Hematopoietic multipotent progenitor cell treated with erythropoietin and hydrocortisone succinate and interleukin-3 and kit ligand, for 8 days (in vitro differentiated cells): ENCODE measurements at regions not wholly inside any gene's neighbourhood (a gene's known extent, or its start where the extent isn't known, plus 50 kb on each side); places are given as distances from the start of the nearest gene placed in this dataset.

Source experiments
- DNase-seq: peaks from one replicate; pipeline ENCODE4 v3.0.0-alpha.2; 2015

- no peak for DNase-seq
Measured at GRCh38 chr9:107933097-107933496, 443.5 kb upstream of the KLF4 start.

DNA sequence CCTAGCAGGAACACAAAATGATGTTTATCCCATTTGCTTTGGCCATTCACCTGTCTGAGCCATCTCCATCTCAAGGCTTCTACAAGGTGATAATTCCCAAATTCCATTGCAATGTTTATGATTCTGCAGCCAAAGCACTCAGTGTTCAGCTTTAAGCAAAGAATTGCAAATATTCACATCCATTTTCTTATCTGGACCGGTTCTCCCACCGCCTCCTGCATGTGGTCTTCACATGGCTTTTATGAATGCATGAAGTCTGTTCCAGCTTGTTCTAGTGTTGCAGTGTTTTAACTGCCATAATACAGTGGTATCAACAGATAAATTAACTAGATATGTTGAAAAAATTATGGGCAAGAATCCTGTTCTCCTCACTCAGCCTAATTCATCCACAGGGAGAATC, 443.0 kb upstream of the KLF4 start:
- no peak for DNase-seq

GRCh38 chr9:107932046-107932445, 442.5 kb upstream of the KLF4 start:
- DNase-seq: no peak

DNA sequence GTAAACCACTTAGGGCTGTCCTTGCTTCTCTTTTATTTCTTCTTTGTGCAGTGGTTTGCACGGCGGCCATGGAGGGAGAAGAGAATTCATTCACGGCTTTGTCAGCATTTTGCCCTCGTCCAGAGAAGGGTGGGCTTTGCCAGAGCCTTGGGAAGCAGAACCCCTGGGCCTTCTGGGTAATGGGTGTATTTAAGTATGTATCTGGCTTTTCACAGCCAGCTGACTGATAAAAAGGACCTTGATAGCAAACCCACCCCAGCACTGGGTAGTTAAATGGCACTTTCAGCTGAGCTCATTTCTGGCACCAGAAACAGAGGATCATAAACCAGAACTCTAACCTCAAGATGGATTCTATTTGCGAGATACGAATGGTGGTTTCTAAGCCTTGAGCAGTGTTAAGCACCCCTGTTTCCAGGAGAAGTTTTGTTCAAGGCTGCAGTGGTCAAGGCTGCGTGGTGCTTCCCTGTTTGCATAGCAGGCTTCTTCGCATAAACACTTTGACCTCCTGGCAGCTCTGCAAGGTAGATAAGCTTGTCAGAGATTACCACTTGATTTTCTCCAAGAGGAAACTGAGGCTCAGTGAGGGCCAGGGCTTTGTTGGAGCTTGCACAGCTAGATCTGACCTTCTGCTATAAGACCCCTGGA, 441.6 kb upstream of the KLF4 start:
- no peak for DNase-seq

- DNase-seq: no peak
Measured at GRCh38 chr9:107929443-107929842, 439.9 kb upstream of the KLF4 start.

DNA sequence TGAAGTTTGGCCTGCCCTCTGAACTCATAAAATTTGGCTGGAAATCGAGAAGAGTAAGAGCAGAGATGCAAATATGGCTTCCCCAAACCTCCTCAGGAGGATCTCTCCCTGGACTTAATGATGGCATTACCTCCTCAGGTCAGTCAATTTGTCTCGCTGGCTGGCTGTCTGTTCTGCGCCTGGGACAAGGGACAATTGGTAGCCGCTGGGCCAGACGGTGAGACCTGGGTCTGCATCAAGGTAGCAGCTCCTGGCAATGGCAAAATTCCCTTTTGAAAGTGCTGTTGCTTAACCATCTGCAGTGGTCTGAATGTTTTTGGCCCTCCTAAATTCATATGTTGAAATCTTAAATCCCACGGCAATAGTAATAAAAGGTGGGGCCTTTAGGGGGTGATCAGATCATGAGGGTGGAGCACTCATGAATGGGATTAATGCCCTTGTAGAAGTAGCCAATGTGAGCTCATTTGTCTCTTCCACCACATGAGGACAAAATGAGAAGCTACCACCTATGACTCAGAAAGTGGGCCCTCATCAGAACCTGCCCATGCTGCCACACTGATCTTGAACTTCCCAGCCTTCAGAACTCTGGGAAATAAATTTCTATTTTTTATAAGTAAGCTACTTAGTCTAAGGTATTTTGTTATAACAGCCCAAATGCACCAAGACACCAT, 439.3 kb upstream of the KLF4 start:
- DNase-seq: no peak

- DNase-seq: no peak
Measured at GRCh38 chr9:107927276-107927675, 437.7 kb upstream of the KLF4 start.

DNA sequence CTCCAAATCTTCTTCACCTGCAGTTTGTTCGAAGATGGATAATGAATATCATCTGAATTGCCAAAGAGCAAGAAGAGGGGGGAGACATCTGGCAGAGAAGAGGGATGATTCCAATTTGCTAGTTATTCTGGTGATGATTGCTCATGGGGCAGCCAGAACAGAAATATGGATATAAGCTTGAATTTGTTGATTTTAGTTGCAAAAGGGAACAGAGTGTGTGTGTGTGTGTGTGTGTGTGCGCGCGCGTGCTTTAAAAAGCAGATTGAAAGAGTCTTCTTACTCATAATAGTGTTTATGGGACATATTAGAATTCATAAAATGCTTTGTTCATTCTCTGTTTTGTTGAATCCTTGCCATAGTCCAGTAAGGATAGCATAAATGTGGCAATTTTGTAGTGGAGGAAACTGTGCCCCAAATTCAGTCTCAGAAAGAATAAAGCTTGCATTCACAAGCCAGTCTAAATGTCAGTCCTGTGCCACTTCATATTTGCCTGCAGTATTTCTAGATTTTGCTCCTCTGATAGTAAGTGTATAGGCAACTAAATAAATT, 436.3 kb upstream of the KLF4 start:
- DNase-seq: no peak

- DNase-seq: no peak
Measured at GRCh38 chr9:107922260-107922659, 432.7 kb upstream of the KLF4 start.

- DNase-seq: no peak
Measured at GRCh38 chr9:107919263-107919662, 429.7 kb upstream of the KLF4 start.

DNA sequence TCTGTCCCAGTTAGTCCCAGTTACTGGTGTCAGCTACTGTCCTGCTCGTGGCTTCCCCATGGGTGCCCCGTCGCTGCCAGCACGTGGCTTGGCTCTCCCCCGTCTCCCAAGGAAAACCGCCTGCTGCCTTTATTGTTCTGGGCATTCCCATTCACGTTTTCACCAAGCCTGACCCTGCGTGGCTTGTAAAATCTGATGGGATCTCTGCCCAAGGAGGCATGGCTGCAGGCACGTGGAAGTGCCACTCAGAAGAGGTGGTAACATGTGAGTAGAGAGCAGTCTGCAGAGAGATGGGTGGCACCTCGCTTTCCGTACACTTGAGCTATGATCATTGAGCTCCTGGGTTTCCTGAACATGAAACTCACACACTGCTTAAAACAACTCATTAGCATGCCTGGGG, 429.2 kb upstream of the KLF4 start:
- no peak for DNase-seq

DNA sequence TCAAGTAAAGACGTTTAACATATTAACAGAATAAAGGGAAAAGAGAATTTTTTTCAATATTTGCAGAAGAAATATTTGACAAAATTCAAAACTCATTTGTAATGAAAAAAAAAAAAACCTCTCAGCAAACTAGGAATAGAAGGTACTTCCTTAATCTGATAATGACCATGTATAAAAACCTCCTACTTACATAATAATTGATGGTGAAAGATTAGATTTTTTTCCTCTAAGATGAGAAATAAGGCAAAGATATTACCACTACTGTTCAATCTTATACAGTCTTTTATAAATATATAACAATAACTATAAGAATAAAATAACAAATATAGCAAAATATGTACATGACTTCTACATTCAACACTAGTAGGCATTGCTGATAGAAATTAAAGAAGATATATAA, 424.6 kb upstream of the KLF4 start:
- DNase-seq: no peak

GRCh38 chr9:107907715-107908114, 418.1 kb upstream of the KLF4 start:
- no peak for DNase-seq

GRCh38 chr9:107907255-107907654, 417.7 kb upstream of the KLF4 start:
- no peak for DNase-seq

GRCh38 chr9:107906074-107906473, 416.5 kb upstream of the KLF4 start:
- no peak for DNase-seq

- no peak for DNase-seq
Measured at GRCh38 chr9:107905308-107906020, 415.9 kb upstream of the KLF4 start.

- DNase-seq: no peak
Measured at GRCh38 chr9:107899961-107900330, 410.4 kb upstream of the KLF4 start.

- no peak for DNase-seq
Measured at GRCh38 chr9:107898761-107899160, 409.2 kb upstream of the KLF4 start.

- DNase-seq: no peak
Measured at GRCh38 chr9:107896544-107896943, 407.0 kb upstream of the KLF4 start.

- DNase-seq: no peak
Measured at GRCh38 chr9:107895501-107896001, 406.0 kb upstream of the KLF4 start.

DNA sequence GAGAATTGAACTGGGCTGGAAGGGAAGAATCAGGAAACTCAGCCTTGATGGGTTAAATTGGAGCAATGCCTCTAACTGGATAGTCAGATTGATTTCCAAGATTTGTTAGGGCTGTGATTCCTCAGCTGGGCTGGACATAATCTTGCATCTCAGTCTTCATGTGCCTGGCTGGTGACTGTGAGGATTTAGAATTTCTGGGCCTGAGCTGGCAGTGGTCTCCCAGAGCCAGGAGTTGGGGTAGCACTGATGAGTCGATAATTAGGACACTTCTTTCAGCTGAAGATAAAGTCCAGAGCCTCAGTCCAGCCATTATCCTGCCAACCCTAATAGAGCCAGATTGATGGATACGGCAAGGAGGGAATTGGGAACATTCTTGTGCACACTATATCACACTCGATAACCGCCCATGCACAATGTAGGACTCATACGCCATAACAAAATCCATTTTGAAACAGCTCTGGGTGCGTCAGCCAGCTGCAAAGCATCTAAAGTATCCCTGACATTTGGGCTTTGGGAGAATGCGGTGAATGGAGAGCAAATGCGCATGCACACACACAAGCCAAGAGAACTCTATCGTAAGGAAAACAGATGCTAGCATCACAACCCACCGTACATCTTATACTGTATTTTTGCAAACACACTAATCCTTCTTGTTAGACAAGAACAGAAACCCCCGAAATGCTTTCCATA, 405.1 kb upstream of the KLF4 start:
- DNase-seq: no peak

- DNase-seq: no peak
Measured at GRCh38 chr9:107890921-107891465, 401.4 kb upstream of the KLF4 start.

DNA sequence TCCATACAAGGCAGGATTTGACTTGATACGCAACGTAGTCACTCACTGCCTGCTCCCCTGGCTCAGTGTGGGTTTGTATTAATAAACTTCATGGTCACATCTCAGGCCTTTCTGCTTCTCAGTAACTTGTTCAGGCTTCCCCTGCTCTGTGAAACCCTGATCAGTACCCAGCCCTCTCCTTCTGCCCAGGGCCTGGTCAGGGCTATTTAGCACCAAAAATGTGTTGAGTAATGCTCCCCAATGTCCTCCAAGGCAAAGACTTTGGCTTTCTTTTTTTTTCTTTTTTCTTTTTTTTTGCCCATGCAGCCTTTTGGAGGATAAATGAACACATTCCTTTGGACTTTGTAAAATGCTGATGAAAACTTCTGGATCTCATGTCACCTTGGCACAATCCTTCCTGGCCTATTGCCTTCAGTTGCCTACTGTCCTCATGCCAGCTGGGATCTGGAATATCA, 399.2 kb upstream of the KLF4 start:
- DNase-seq: no peak
